CD4-positive, alpha-beta T cell treated with Interleukin-1 beta for 1 hour (primary cell): ENCODE measurements at regions not wholly inside any gene's neighbourhood (a gene's known extent, or its start where the extent isn't known, plus 50 kb on each side); places are given as distances from the start of the nearest gene placed in this dataset.
"Not testable (repeated sequence)": the region's sequence is repeated elsewhere in the genome, so short reads cannot be mapped to it uniquely, and the experiment has no call there.

Experiments used
- DNase-seq, 2 donors: peaks; one replicate each; pipeline ENCODE4 v3.0.0-alpha.2; 2020 to 2022

DNA sequence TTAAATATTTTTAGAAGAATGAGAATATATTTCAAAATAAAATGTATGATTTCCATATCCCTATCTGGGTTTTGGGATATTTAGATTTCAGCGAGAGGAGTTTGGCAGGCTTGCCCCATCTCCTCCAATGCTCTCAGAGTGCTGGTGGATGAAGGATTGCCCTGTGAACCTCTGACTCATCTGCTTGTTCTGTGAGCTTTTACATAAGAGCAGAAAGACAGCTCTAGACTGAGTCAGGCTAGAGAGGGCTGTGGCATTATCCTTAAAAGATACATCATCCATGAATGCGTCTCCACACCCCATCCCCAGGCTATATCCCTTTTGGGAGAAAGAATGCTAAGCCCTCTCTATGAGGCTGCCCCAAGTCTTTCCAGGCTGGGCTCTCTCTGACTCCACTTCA, 190.6 kb downstream of the TUBA3C start:
- DNase-seq: no peak

GRCh38 chr13:18978447-18978846, 203.2 kb downstream of the TUBA3C start:
- no peak for DNase-seq

- no peak for DNase-seq
Observed at GRCh38 chr13:18977857-18978256, 203.8 kb downstream of the TUBA3C start.

GRCh38 chr13:18971576-18972219, 209.9 kb downstream of the TUBA3C start:
- no peak for DNase-seq

DNA sequence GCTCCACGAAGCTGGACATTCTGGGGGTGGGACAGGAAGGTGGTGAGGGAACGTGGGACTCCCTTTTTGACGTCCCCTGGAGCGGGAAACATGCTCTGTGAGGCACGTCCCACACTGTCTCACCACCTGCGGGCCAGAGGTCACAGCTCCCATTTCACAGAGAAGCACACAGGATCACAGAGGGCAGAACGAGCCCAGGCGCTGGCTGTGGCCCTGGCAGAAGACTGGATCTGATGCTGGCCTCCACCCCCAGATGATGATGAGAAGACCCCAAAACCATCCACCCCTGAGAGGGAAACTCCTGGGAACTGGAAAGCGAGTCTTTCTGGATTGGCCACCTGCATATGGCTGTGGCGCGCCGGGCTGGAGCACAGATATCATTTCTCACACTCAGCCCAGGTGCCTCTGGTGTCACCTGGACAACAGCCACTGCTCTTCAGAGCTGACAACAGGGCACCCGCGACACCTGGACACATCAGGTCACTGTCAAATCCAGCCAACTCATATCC, 216.2 kb downstream of the TUBA3C start:
- DNase-seq: no peak

- no peak for DNase-seq
Observed at GRCh38 chr13:18964942-18965341, 216.7 kb downstream of the TUBA3C start.

DNA sequence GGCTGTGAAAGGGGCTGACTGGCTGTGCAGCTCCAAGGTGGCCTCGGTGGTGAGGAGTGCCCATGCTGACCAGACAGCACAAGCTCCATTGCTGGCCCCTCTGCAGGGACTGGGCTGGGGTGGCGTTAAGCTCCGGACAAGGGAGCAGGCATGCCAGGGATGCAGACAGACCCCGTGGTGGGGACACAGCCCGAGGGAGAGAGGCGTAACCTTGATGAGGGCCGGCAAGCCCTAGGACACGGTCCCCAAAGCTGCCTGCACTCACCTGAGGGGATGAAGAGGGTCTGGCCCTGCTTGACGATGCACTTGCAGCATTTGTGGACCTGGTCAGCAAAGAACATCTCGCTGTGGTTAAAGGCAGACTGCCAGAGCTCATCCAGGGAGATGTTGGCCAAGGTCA, 217.9 kb downstream of the TUBA3C start:
- DNase-seq: not testable (repeated sequence)

DNA sequence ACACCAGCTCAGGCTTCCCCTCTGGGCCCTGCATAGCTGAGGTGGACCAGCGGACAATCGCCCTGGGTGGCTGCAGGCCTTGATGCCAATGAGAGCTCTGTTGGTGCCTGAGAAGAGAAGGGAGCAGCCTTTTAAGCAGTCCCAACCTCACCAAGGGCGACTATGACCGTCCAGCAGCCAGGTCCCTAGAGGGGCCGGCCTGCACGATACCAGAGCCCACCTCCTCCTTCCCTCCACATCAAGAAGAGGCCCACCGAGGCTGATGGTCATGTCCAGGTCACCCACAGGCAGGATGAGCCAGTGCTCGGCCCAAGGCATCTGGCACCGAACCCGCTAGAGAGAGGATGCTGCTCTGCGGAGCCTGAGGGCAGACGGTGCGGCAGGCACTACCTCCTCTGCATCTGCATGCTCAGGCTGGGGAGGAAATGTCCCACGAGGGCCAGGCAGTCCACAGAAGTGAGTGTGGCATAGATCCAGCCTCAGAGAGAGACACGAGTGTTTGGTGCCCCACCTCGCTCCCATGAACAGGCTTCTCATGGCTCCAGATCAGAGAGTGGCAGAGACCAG, 219.4 kb downstream of the TUBA3C start:
- no peak for DNase-seq

DNA sequence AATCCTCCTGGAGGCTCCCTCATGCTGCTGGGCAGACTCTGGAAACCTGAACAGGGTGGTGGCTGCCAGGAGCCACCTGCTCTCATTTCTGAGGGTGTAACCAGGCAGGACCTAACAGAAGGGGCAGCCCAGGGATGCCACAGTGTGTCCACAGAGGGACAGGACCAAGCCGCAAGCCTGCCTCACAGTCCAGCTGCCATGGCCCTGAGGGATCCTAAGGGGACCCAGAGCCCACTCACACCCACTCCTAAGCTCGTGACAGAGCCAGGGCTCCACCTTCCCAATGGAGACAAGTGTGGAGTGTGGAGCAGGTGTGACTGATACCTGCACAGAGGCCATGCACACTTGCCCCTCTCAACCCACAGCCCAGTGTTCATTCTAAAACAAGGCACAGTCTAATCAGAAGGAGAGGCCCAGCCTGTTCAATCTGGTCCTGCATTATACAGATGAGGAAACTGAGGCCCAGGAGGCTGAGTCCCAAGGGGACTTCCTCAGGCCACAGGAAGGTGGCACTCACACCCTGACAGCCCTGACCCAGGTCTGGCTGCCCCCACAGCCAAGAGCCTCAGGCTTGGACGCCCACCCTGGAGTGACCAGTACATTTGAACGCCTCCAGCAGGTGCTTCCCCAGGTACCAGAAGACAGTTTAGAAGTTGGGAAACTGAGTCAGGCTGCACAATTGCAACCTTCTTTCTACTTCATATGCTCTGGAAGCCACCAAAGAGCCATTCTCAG, 220.1 kb downstream of the TUBA3C start:
- DNase-seq: no peak

DNA sequence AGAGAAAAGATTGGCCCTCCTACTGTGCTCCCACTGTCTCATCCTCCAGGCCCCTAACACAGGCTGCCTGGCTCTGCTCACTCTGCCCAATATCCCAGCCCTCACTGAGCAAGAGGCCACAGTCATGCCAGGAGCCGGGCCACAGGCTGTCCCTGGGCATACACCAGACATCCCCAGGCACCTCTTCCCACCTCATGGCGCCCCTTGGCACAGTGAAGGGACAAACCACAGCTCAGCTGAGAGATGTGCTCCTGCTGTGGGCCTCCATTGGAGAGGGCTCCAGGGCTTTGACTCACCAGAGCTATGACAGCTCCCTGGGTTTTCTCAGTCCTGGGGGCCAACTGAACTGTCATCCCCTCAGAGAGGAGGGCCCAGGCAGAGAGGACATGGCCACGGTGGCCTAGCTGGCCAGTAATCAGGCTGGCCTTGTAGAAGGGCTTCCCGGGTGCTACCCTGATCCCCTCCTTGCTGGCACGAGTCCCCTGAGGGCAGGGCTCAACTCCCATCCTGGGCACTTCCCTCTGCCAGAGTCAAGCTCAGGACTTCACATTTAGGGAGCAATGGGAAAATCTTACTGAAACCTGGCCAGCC, 220.9 kb downstream of the TUBA3C start:
- no peak for DNase-seq

DNA sequence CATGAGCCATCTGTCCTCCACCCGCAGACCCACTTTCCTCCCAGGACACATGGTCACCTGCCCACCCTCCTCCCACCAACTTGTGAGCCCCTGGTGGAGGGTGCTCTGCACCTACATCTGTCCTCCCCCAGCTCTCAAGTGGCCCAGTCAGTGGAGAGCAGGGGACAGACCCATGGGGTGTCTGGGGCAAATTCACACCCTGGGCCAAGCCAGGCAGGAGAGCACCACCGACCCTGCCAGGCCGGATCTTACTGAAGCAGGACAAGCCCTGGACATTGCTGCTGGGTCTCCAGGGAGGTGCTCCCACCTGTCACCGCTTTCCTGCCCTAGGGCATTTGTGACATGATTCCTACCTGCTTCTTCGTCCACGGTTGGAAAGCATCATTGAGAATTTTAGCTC, 221.6 kb downstream of the TUBA3C start:
- DNase-seq: no peak

GRCh38 chr13:18959229-18959628, 222.4 kb downstream of the TUBA3C start:
- no peak for DNase-seq

DNA sequence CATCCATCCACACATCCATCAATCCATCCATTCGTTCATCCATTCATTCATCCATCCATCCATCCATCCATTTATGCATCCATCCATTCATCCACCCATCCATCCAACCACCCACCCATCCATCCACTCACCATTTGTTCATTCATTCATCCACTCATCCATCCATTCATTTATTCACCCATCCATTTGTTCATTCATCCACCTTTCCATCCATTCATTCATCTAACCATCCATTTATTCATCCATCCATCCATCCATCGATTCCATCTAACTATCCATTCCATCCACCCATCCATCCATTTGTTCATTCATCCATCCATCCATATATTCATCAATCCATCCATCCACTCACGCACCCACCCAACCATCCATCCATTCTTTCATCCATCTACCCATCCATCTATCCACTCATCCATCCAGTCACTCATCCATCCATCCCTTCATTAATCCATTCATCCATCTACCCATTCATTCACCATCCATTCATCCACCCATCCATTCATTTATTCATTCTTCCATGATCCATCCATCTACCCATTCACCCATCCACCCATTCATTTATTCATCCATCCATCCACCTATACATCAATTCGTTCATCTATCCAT, 225.0 kb downstream of the TUBA3C start:
- DNase-seq: no peak

DNA sequence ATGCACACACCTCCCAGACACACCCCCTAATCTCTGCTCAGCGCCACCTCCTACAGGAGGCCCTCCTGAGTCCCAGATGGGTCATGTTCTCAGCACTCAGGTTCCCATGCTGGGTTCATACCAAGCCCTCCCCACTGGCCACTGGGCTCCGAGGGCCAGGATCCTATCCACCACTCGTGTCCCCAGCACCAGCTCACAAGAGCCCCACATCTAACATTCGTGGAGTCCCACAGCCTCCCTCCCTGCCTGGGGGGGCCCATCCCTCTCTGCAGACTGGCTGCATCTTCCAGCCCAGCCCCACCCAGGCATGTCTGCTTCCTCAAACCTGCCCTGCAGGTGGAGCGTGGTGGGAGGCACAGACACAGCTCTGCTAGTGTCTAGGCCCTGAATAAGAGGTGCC, 227.4 kb downstream of the TUBA3C start:
- DNase-seq: no peak

- DNase-seq: no peak
Observed at GRCh38 chr13:18953139-18953930, 228.3 kb downstream of the TUBA3C start.

DNA sequence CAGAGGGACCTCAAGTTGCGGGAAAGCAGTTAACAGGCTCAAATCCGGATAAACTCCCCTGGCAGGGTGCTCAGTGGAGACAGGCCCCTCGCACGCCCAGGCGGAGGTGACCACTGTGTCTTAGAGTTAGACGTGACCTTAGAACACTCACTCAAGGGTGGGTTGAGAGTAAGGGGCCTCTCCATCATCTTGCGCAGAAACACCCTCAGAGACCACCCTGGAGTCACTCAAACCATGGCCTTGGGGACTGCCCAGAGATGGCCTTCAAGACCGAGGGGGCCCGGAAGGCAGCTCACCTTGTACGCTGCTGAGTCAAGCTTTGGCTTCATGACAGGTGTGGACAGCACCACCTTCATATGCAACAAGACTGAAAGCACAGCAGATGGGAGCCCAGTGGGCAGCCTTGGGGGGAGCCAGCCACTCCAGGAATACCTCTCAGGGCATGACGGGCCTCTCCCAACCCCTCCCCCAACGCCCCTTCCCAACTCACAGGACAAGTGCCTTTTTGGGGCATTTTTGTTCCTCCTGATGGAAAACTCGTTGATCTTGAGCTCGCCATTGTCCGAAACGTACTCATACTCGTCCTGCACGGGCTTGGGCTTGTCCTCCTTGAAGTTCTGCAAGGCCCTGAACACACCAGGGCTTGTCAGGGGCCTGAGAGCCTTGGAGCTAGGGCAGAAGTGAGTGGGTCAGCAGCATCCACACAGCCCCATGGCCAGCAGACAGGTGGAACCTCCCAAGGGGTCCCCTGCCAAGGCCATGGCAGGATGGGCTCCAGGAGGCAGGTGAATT, 229.2 kb downstream of the TUBA3C start:
- DNase-seq: no peak

- no peak for DNase-seq
Observed at GRCh38 chr13:18951412-18951811, 230.2 kb downstream of the TUBA3C start.

DNA sequence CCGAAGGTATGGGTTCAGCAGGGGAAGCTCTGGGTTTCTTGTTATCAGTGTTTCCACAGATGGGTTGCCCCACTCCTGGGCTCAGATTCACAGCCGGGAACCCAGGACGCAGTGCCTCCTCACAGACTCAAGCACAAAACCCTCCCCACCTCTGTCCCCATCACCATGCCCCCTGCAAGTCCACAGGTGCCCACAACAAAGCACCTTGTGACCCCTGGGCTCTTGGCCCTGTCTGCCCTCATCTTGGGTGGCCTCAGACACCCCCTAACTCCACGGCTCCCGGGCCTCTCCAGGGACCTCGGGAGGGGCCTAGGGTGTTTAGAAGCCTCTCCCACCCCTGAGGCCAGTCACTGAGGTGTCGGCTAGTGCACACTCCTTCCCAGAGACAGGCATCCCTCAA, 231.7 kb downstream of the TUBA3C start:
- DNase-seq: no peak

- DNase-seq: no peak
Observed at GRCh38 chr13:18949489-18949761, 232.2 kb downstream of the TUBA3C start.

- DNase-seq: no peak
Observed at GRCh38 chr13:18948664-18949488, 232.7 kb downstream of the TUBA3C start.
